GM19395 (cell line): ENCODE measurements at regions not wholly inside any gene's neighbourhood (a gene's known extent, or its start where the extent isn't known, plus 50 kb on each side); places are given as distances from the start of the nearest gene placed in this dataset.

ENCODE experiments used
- ATAC-seq: cut with Tn5 transposase; IDR thresholded peaks from one replicate; pipeline ENCODE4 v1.9.1; 2021; ENCODE audit warnings: mild to moderate bottlenecking, moderate library complexity; ENCODE audit not compliant: unreplicated experiment

DNA sequence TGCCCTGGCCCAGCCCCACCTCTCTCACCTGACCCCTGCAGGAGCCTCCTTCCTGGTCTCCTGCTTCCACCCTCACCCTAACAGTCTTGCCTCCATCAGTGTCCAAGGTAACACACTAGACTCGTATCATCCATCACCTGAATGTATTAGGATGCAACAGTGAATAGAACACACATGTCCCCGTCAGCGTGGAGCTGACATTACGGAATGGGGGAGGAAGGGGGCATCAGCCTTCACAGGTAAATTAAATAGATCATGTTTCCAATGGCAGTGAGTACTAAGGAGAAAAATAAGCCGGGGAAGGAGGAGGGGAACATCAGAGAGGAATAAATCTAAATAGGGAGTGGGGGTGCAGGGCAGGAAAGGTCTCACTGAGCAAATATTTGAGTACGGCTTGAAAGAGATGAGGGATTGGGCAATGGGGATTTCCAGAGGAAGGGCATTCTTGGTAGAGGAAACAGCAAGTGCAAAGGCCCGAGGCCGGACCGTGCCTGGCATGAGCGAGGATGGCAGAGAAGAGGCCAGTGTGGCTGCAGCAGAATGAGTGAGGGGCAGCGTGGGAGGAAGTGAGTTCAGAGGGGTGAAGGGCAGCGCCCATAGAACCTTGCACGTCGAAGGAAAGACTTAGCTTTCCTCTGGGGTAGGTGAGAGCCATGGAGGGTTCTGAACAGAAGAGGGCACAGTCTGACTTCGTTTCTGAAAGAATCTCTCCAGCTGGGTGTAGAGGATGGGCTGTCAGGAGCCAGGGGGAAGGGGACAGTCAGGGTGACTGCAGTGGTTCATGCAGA, 110.1 kb upstream of the PTPN1 start:
- ATAC-seq: no peak

- no peak for ATAC-seq
Observed at GRCh38 chr20:50400705-50401586, 109.2 kb upstream of the PTPN1 start.

GRCh38 chr20:50401587-50402418, 108.4 kb upstream of the PTPN1 start:
- ATAC-seq: no peak

DNA sequence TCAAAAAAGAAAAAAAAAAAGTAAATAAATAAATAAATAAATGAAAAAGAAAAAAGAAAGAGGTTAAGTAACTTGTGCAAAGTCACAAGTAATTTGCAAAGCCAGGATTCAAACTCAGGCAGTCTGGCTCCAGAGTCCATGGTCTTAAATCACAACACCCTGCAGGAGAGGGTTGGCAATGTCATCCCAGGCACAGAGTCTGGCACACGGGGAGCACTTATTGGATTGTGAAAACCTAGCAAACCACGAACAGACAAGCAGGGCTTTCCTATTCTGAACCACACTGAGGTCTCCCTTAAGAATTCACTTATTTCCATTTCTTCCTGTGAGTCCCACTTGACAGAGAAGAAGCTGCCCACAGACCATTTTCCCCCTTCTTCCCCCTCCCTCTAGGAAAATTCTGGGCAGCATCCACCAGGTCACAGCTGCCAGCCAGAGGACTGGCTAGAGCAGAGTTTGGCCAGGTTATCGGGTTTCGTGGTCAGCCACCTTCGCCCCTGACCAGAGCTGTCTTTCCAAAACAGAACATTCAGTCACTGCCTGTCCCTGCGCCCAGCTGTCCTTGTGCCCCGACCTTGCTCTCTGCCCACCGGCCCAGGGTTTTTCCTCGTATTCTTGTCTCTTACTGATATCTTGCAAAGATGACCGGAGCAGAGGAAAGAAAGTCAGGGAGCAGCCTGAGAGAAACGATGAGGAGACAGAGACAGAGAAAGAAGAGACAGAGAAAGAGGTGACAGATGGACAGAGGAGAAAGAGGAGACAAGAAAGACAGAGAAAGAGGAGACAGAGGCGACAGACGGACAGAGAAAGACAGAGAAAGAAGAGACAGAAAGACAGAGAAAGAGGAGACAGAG, 106.4 kb upstream of the PTPN1 start:
- no peak for ATAC-seq

GRCh38 chr20:50404419-50405234, 105.6 kb upstream of the PTPN1 start:
- ATAC-seq: no peak

GRCh38 chr20:50405235-50405914, 104.8 kb upstream of the PTPN1 start:
- ATAC-seq: no peak

DNA sequence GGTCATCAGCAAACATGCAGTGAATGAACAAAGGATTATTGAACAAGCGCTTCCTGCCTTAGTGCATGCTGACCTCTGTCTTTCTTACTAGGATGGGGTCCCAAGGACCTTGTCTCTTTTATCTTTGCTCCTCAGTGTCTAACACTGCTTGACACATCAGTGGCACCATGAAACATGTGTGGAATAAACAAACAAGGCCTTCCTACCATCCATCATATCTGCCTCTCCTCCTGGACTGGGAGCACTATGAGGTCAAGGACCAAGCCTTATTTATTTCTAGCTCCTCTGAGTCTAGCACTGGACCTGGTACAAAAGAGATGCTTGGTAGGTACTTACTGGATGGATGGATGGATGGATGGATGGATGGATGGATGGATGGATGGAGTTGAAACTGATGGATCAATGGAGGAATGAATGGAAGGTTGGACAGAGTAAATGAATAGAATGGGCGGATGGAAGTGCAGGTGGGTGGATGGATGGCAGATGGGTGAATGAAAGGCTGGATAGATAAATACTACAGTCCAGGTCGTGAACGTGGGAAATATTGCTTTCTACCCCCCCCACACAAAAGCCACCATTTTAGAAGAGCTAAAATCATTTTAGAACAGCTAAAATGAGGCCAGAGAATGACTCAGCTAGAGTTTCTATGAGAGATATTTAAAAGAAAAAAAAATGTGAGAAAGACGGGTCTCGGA, 104.1 kb upstream of the PTPN1 start:
- ATAC-seq: no peak

- no peak for ATAC-seq
Observed at GRCh38 chr20:50406610-50407136, 103.5 kb upstream of the PTPN1 start.

- ATAC-seq: no peak
Observed at GRCh38 chr20:50408526-50409364, 101.4 kb upstream of the PTPN1 start.

DNA sequence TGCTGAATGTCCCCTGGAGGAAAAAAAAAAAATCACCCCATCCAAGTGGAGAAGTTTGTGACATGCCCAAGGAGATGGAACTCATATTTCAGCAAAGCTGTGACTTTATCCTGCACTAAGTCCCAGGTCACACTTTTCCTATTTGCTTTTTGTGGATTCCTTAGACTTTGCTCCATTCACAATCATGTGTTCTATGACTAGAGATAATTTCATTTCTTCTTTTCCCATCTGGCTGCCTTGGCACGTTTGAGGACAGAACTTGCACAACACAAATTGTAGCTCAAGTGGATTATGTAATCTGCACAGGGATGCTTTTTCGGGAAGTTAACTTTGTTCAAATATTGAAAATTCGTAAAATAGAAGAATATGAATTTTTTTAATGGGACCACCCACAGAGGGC, 100.7 kb upstream of the PTPN1 start:
- ATAC-seq: no peak

- no peak for ATAC-seq
Observed at GRCh38 chr20:50410343-50410742, 99.8 kb upstream of the PTPN1 start.

GRCh38 chr20:50412069-50412468, 98.1 kb upstream of the PTPN1 start:
- ATAC-seq: no peak

GRCh38 chr20:50412499-50412898, 97.7 kb upstream of the PTPN1 start:
- no peak for ATAC-seq

DNA sequence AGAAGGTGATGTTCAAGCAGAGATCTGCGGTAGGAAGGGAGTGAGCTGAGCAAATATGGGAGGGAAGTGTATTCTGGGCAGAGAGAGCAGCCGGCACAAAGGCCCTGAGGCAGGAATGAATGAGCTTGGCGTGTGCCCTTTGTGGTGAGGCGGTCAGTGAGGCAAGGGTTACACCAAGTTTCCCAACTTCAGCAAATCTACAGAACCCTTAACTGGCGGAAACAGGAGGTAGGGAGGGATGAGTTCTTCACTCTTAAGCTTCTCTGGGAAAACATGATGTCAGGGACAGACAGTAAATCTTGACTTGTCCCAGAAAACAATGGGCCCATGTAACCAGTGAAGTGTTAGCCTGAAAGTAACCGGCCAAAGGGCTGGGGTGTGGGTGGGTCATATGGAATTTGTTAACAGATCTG, 97.1 kb upstream of the PTPN1 start:
- ATAC-seq: no peak

DNA sequence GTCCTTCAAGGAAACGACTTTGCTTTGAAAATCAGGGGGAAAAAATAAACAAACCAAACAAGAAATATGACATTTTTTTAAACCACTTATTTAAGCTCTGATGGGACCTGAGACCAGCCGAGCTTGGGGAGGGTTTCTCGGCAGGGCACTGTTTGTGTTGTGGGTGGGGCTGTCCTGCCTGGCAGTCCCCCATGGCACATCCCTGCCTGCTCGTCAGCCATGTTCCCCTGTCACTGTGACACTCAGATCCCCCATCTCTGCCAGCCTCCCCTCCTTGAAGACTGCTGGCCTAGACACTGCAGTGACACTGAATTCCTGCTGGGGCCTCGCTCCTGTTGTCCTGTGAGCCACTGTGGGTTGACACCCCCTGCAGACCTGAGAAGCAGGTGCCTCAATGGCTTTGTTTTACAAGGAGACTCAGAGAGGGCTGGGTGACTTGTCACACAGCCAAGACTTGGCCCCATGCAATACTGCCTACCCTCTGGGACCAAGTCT, 95.1 kb upstream of the PTPN1 start:
- no peak for ATAC-seq

DNA sequence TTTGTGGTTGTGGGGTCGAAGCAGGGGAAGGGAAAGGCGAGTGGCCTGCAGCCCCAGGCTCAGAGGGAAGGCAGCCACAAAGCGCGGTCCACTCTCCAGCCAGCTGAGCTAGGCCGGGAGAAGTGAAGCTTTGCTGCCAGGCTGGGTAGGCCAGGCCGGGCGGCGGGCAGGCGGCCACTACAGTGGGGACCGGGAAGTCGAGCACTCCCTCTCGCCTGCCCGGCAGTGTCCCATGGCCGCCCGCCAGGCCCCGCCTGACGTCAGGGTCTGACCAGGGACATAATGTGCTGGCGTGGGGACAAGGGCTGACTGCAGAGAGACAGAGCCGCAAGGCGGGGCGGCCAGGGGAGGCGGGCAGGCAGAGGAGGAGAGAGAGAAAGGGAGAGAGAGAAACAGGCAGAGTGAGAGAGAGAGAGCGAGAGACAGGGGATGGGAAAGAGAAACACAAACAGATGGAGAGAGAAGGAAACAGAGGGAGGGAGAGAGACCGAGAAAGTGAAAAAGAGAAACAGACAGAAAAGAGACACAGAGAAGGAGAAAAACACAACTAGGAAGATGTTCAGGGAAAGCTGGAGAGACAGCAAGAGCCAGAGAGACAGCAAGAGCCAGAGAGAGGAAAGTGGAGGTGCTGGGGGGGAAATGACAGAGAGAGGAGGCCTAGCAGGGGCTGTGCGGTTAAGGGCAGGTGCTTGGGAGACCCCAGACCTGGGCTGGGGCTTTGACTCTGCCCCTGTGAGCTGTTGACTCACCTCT, 94.5 kb upstream of the PTPN1 start:
- no peak for ATAC-seq
